ENCODE measurements at regions not wholly inside any gene's neighbourhood (a gene's known extent, or its start where the extent isn't known, plus 50 kb on each side); places are given as distances from the start of the nearest gene placed in this dataset.

DNA sequence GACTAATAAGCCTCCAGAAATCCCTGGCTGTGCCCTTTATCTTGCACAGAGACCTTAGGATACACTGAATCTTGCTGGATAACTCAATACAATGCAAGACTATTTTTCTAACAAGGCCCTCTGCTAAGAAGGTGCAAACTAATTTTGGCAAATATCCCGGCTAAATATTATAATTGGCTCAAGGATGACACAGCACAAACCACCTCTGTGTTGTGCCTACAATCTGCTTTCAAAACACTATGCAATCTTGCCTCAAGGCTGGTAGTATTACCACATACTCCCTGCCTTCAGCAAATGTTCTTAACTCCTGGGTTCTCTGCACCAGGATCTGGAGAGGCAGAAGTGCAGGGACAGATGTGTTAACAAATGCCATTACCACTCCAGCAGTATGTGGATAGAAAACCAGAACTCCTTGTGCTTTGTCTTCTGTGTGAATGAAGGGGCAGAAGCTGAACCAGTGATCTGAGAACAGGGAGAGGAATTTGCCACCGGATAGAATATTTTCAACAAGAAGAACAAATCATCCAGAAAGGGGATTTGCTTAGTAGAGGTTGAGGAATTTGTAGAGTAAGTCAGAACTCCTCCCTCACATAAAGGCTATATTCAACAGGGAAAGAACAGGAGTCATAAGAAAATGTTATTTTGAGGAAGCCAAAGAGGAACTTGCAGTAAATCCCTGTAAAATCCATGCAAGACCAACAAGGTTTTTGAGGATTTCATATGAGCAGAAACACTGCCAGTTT is 74.1 kb upstream of the SLC4A11 start:
- H3K4me1 ChIP-seq (replicated peaks in 1 of 2): peaks cover 45 to 48% of the 10 kb centered on the region in 2 donors
- no peaks in the 10 kb centered on the region for H3K9me3 ChIP-seq (replicated peaks in 1 of 3)
- H3K27me3 ChIP-seq: no peaks in the 10 kb centered on the region
- TF ChIP-seq, protein P1, sequence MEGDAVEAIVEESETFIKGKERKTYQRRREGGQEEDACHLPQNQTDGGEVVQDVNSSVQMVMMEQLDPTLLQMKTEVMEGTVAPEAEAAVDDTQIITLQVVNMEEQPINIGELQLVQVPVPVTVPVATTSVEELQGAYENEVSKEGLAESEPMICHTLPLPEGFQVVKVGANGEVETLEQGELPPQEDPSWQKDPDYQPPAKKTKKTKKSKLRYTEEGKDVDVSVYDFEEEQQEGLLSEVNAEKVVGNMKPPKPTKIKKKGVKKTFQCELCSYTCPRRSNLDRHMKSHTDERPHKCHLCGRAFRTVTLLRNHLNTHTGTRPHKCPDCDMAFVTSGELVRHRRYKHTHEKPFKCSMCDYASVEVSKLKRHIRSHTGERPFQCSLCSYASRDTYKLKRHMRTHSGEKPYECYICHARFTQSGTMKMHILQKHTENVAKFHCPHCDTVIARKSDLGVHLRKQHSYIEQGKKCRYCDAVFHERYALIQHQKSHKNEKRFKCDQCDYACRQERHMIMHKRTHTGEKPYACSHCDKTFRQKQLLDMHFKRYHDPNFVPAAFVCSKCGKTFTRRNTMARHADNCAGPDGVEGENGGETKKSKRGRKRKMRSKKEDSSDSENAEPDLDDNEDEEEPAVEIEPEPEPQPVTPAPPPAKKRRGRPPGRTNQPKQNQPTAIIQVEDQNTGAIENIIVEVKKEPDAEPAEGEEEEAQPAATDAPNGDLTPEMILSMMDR (IDR thresholded peaks at IDR 0.05): no peak
- peak in 1 of 2 donors; percentile 28 for TF ChIP-seq POLR2A (IDR thresholded peaks at IDR 0.05)
- peak overlapping the region; percentile 37 to 84 (median 73) for H3K27ac ChIP-seq
- no peak overlapping the region for H3K4me3 ChIP-seq
- 27 to 35% (median 30%) methylated on average over 2 of the region's 2 CpGs for WGBS, 4 donors
- H3K36me3 ChIP-seq (replicated peaks in 1 of 2): peaks cover 0 to 14% of the 10 kb centered on the region in 2 donors
- intact Hi-C loops (cut with DNase I): loop anchor here in 1 of 2 donors (10.0 kb wide), 1 partner anchor 88 kb away; no protein-coding TSS in a partner anchor
- DNase-seq: peak; percentile 26 to 66 (median 52)

DNA sequence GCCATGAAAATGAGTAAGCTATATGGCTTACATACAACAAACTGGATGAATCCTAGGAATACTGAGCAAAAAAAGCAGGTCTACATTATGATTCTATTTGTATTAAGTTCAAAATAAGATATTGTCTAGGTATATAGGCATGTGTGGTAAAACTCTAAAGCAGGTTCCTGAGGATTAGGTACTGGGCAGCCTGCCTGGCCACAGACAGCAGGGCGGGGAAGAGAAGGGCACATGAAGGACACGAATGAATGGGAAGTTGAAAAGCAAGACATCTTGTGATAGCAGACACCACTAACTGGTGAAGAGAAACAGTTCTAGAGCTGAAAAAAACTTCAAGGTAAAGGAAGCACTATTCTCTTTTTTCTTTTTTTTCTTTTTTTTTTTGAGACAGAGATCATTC is 72.6 kb upstream of the SLC4A11 start:
- TF ChIP-seq, protein P1 (IDR thresholded peaks at IDR 0.05): no peak
- no peak for TF ChIP-seq POLR2A (IDR thresholded peaks at IDR 0.05)
- Histone ChIP-seq H3K4me1 (replicated peaks in 1 of 2) (peaks cover 45 to 48% of the 10 kb centered on the region in 2 donors), H3K9me3 (replicated peaks in 1 of 3) (no peaks in the 10 kb centered on the region), H3K36me3 (replicated peaks in 1 of 2) (peaks cover 0 to 25% of the 10 kb centered on the region in 2 donors), H3K4me3 (no peak overlapping the region), H3K27me3 (no peaks in the 10 kb centered on the region), H3K27ac (peak overlapping the region in 2 of 5 donors; percentile 31 to 73)
- intact Hi-C loops (cut with DNase I): loop anchor here in 1 of 2 donors (10.0 kb wide), 1 partner anchor 87 kb away; no protein-coding TSS in a partner anchor
- peak in 1 of 7 donors; percentile 27 for DNase-seq
- 53 to 70% (median 61%) methylated on average over 2 of the region's 2 CpGs for WGBS, 4 donors

DNA sequence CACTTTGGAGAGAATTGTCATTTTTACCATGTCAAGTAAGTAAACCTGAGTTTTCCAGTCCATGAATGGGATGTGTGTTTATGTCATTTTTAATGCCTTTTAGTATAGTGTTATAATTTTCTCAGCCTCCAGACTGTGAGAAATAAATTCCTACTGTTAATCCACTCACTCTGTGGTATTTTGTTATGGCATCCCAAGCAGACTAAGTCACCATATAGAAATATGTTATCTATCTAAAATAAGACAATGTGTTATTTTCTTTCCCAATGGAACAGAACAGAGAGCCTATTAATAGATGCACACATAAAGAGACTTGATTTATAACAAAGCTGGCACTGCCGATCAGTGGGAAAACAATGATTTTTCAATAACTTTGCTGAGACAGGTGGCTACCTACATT is 70.2 kb upstream of the SLC4A11 start:
- Histone ChIP-seq H3K36me3 (replicated peaks in 1 of 2) (peaks cover 0 to 31% of the 10 kb centered on the region in 2 donors), H3K4me1 (replicated peaks in 1 of 2) (peaks cover 21 to 26% of the 10 kb centered on the region in 2 donors), H3K9me3 (replicated peaks in 1 of 3) (no peaks in the 10 kb centered on the region), H3K27me3 (no peaks in the 10 kb centered on the region), H3K27ac (no peak overlapping the region), H3K4me3 (no peak overlapping the region)
- intact Hi-C loops (cut with DNase I): no loop called here
- no peak for DNase-seq
- TF ChIP-seq POLR2A (IDR thresholded peaks at IDR 0.05): no peak
- WGBS, 4 donors: 83 to 96% (median 88%) methylated on average over 1 of the region's 1 CpG

DNA sequence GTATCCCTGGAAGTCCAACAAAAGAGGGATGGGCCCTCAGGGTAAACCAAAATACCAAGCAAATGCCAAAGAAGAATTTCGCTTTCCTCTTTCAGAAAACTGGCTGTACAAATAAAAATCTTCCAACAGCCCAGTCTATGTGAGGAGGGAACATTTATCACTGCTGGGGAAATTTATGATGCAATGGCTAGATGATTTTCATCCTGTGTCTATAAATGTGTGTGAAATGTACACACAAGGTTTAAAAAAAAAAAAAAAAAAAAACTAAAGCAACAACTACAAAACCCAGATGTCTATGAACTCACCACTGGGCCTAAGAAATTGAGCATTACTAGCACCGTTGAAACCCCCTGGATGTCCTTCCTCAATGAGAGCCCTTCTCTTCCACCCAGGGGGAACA is 68.7 kb upstream of the SLC4A11 start:
- intact Hi-C loops (cut with DNase I): no loop called here
- no peaks in the 10 kb centered on the region for H3K27me3 ChIP-seq
- DNase-seq: no peak
- H3K27ac ChIP-seq: peak overlapping the region in 1 of 5 donors; percentile 65
- 90 to 100% (median 94%) methylated on average over 2 of the region's 2 CpGs for WGBS, 4 donors
- peaks cover 0 to 38% of the 10 kb centered on the region in 2 donors for H3K36me3 ChIP-seq (replicated peaks in 1 of 2)
- no peaks in the 10 kb centered on the region for H3K9me3 ChIP-seq (replicated peaks in 1 of 3)
- H3K4me3 ChIP-seq: no peak overlapping the region
- TF ChIP-seq, protein P1 (IDR thresholded peaks at IDR 0.05): no peak
- no peak for TF ChIP-seq POLR2A (IDR thresholded peaks at IDR 0.05)
- H3K4me1 ChIP-seq (replicated peaks in 1 of 2): peaks cover 6 to 11% of the 10 kb centered on the region in 2 donors

All from adrenal gland (tissue), 9 donors.